Astrocyte (in vitro differentiated cells and primary cell): ENCODE measurements at regions not wholly inside any gene's neighbourhood (a gene's known extent, or its start where the extent isn't known, plus 50 kb on each side); places are given as distances from the start of the nearest gene placed in this dataset.

ENCODE experiments used
- EZH2 ChIP-seq: IDR thresholded peaks from 2 replicates; pipeline ENCODE4 v1.6.1; 2012; ENCODE audit warnings: mild to moderate bottlenecking, low read length, inconsistent platforms; ENCODE audit not compliant: insufficient read depth
- TF ChIP-seq, protein P1 (sequence below): IDR thresholded peaks from 2 replicates; pipeline ENCODE4 v1.5.1; 2011; ENCODE audit warnings: low read depth, mild to moderate bottlenecking, inconsistent platforms, low read length, moderate library complexity; ENCODE audit not compliant: insufficient read depth

- TF ChIP-seq, protein P1, sequence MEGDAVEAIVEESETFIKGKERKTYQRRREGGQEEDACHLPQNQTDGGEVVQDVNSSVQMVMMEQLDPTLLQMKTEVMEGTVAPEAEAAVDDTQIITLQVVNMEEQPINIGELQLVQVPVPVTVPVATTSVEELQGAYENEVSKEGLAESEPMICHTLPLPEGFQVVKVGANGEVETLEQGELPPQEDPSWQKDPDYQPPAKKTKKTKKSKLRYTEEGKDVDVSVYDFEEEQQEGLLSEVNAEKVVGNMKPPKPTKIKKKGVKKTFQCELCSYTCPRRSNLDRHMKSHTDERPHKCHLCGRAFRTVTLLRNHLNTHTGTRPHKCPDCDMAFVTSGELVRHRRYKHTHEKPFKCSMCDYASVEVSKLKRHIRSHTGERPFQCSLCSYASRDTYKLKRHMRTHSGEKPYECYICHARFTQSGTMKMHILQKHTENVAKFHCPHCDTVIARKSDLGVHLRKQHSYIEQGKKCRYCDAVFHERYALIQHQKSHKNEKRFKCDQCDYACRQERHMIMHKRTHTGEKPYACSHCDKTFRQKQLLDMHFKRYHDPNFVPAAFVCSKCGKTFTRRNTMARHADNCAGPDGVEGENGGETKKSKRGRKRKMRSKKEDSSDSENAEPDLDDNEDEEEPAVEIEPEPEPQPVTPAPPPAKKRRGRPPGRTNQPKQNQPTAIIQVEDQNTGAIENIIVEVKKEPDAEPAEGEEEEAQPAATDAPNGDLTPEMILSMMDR, result no peak
- TF ChIP-seq EZH2, result no peak
These were observed 195.2 kb downstream of the SH3BP4 start for GRCh38 chr2:235146871-235147565.
